WTC11 (cell line): ENCODE measurements at regions not wholly inside any gene's neighbourhood (a gene's known extent, or its start where the extent isn't known, plus 50 kb on each side); places are given as distances from the start of the nearest gene placed in this dataset.

Source experiments
- CTCF ChIP-seq: fragments of 200-600 bp; IDR thresholded peaks from 2 replicates; pipeline ENCODE4 v1.8.0; 2022; ENCODE audit warnings: antibody characterized with exemption
- NFYB ChIP-seq: sonication (generic); formaldehyde crosslinking; conservative IDR thresholded peaks from 2 replicates; pipeline ENCODE4 v1.8.0; 2022; ENCODE audit warnings: low read depth, missing genetic modification reagents
- ZNF121 ChIP-seq: sonication (generic); formaldehyde crosslinking; IDR thresholded peaks from 2 replicates; pipeline ENCODE4 v1.8.0; 2023; ENCODE audit warnings: missing genetic modification reagents

- TF ChIP-seq CTCF, result no peak
- TF ChIP-seq NFYB (CRISPR knock-in tag), result no peak
- TF ChIP-seq ZNF121, result no peak
These were observed 499.7 kb downstream of the TMTC2 start for GRCh38 chr12:83186419-83186818.
